C4-2B (cell line): ENCODE measurements at regions not wholly inside any gene's neighbourhood (a gene's known extent, or its start where the extent isn't known, plus 50 kb on each side); places are given as distances from the start of the nearest gene placed in this dataset.
"Not testable (repeated sequence)": the region's sequence is repeated elsewhere in the genome, so short reads cannot be mapped to it uniquely, and the experiment has no call there.

ENCODE experiments used
- H3K27ac ChIP-seq: fragments of 450-650 bp; 2 replicates; pipeline ENCODE4 v1.5.1; 2017
- CTCF ChIP-seq: fragments of 450-650 bp; conservative IDR thresholded peaks from 2 replicates; pipeline ENCODE4 v1.5.1; 2017; ENCODE audit warnings: mild to moderate bottlenecking
- ZFX ChIP-seq: fragments of 450-650 bp; IDR thresholded peaks from 2 replicates; pipeline ENCODE4 v1.6.1; 2017

DNA sequence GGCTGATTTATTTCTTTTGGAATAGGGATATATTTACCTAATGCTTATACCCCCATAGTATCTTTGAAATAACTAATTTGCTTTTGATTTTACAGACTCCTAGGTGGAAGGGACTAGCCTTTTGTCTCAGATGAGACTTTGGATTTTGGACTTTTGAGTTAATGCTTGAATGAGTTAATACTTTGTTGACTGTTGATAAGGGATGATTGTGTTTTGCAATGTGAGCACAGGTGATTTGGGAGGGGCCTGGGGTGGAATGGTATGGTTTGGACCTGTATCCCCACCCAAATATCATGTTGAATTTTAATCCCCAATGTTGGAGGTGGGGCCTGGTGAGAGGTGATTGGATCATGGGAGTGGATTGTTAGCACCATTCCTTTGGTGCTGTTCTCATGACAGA, 117.4 kb upstream of the ZC4H2 start:
- H3K27ac ChIP-seq, result no peak overlapping the region
- TF ChIP-seq CTCF (no peak), ZFX (no peak)

DNA sequence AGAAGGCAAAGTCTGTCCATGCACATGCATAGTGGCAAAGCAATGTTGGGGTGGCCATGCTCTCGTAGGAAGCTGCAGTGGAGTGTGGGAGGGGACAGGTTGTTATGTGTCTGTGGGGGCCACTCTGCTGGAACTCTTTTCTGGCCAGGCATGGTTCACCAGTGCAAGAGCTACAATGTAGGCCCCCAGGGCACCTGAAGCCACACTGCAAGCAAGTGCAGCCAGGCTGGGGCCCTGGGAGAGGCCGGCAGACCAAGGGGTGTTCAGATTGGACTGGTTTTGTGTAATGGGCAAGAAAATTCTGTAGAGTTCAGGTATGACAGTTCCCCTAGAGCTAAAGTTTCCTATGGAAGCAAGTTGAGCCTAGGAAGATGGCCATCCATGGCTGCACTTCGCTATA, 97.0 kb upstream of the ZC4H2 start:
- no peak overlapping the region for H3K27ac ChIP-seq
- TF ChIP-seq ZFX, result no peak
- no peak for TF ChIP-seq CTCF

GRCh38 chrX:65072590-65072989, 96.3 kb upstream of the ZC4H2 start:
- no peak overlapping the region for H3K27ac ChIP-seq
- TF ChIP-seq CTCF, result no peak
- TF ChIP-seq ZFX, result no peak

- H3K27ac ChIP-seq, result not testable (repeated sequence)
Observed at GRCh38 chrX:65058626-65059025, 82.4 kb upstream of the ZC4H2 start.

DNA sequence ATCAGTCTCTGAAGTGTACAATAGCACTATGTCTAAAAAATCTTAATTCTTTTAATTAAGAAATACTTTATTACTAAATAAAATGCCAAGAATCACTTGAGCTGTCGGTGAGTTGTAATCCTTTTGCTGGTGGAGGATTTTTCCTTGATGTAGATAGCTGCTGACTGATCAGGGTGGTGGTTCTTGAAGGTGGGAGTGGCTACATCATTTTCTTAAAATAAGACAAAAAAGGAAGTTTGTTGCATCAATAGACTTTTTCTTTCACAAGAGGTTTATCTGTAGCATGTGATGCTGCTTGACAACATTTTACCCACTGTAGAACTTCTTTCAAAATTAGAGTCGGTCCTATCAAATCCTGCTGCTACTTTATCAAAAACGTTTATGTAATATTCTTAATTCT, 68.8 kb upstream of the ZC4H2 start:
- H3K27ac ChIP-seq, result no peak overlapping the region
- TF ChIP-seq CTCF, result no peak
- TF ChIP-seq ZFX, result no peak

DNA sequence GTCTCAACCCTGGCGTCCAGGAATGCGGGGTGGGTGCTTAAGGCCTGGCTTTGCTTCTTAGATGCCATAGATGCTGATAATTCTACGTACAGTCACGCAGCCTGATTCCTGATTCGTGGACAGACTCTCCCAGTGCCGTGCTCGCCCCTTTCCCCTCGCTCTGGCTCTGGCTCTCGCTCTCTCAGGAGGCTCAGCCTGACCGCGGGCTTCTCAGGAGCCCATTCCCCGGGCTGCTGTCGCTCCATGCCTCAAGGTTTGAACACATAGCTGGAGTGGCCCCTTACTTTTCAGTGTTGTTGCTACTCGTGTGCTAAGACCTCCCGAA, 59.2 kb upstream of the ZC4H2 start:
- TF ChIP-seq CTCF (no peak), ZFX (no peak)
- H3K27ac ChIP-seq, result no peak overlapping the region

GRCh38 chrX:65034668-65035445, 58.6 kb upstream of the ZC4H2 start, which contains the start of gene ZC3H12B:
Gene ZC3H12B (plus strand): TSS chrX:65034826.
- no peak for TF ChIP-seq ZFX
- TF ChIP-seq CTCF, result peak; percentile 44
- no peak within 1 kb of the TSS for H3K27ac ChIP-seq

- no peak for TF ChIP-seq CTCF
- TF ChIP-seq ZFX, result no peak
- no peak overlapping the region for H3K27ac ChIP-seq
Observed at GRCh38 chrX:65034292-65034667, 58.0 kb upstream of the ZC4H2 start.
